K562 (cell line): ENCODE measurements at regions not wholly inside any gene's neighbourhood (a gene's known extent, or its start where the extent isn't known, plus 50 kb on each side); places are given as distances from the start of the nearest gene placed in this dataset.

Experiments
- ADNP ChIP-seq: fragments of 200-800 bp; sonication (Bioruptor generic); IDR thresholded peaks from 2 replicates; pipeline ENCODE4 v1.6.1; 2016; ENCODE audit warnings: missing genetic modification characterization, missing compliant biosample characterization
- CREB1 ChIP-seq, 2 experiments: sonication (generic) in 1 of 2; formaldehyde crosslinking in 1 of 2; IDR thresholded peaks; 2 replicates each; pipeline versions ENCODE4 v1.6.1 to v1.8.0; 2012 to 2022; ENCODE audit warnings: inconsistent platforms in 1 of 2, mild to moderate bottlenecking in 1 of 2, missing genetic modification reagents in 1 of 2, moderate library complexity in 1 of 2
- GATAD2B ChIP-seq: fragments of 450-650 bp; IDR thresholded peaks from 2 replicates; pipeline ENCODE4 v1.6.1; 2017; ENCODE audit warnings: mild to moderate bottlenecking, borderline replicate concordance
- GTF2A2 ChIP-seq: IDR thresholded peaks from 2 replicates; pipeline ENCODE4 v1.6.1; 2016; ENCODE audit warnings: mild to moderate bottlenecking, missing genetic modification characterization, missing compliant biosample characterization
- MAZ ChIP-seq, 2 experiments: fragments of 450-650 bp in 1 of 2; sonication (generic) in 1 of 2; formaldehyde crosslinking; IDR thresholded peaks in 1 of 2; conservative IDR thresholded peaks in 1 of 2; 2 replicates each; pipeline versions ENCODE4 v1.4.0 to v1.5.0; 2020; ENCODE audit warnings: mild to moderate bottlenecking in 1 of 2, missing genetic modification reagents in 1 of 2
- MNT ChIP-seq, 2 experiments: fragments of 450-650 bp; conservative IDR thresholded peaks; 2 replicates each; pipeline ENCODE4 v1.6.1; 2017; ENCODE audit warnings: mild to moderate bottlenecking in 2 of 2, moderate library complexity in 2 of 2
- NFIX ChIP-seq: fragments of 250-450 bp; sonication (Bioruptor Pico); IDR thresholded peaks from 2 replicates; pipeline ENCODE4 v1.4.0; 2020; ENCODE audit warnings: low read depth, mild to moderate bottlenecking, moderate library complexity
- NONO ChIP-seq, 2 experiments: fragments of 200-400 bp in 1 of 2; fragments of 450-650 bp in 1 of 2; formaldehyde crosslinking in 1 of 2; IDR thresholded peaks; 2 replicates each; pipeline ENCODE4 v1.6.1; 2017; ENCODE audit warnings: low read depth in 2 of 2, mild to moderate bottlenecking in 2 of 2, moderate library complexity in 2 of 2, low read length in 1 of 2
- PHTF2 ChIP-seq: fragments of 250-450 bp; sonication (Bioruptor Pico); IDR thresholded peaks from 2 replicates; pipeline ENCODE4 v1.5.0; 2021; ENCODE audit warnings: mild to moderate bottlenecking
- RUNX1 ChIP-seq: sonication (generic); IDR thresholded peaks from 2 replicates; pipeline ENCODE4 v1.6.1; 2016; ENCODE audit warnings: antibody characterized with exemption, low read depth
- SAFB ChIP-seq: fragments of 200-400 bp; formaldehyde crosslinking; IDR thresholded peaks from 2 replicates; pipeline ENCODE4 v1.6.1; 2017; ENCODE audit warnings: low read depth, low read length, borderline replicate concordance
- TAL1 ChIP-seq: fragments of 450-650 bp; IDR thresholded peaks from 2 replicates; pipeline ENCODE4 v1.6.1; 2016; ENCODE audit warnings: mild to moderate bottlenecking
- ZBTB2 ChIP-seq: fragments of 450-650 bp; IDR thresholded peaks from 2 replicates; pipeline ENCODE4 v1.6.1; 2016; ENCODE audit warnings: antibody characterized with exemption
- ZEB2 ChIP-seq: fragments of 450-650 bp; IDR thresholded peaks from 2 replicates; pipeline ENCODE4 v1.6.1; 2016
- ZNF507 ChIP-seq: conservative IDR thresholded peaks from 2 replicates; pipeline ENCODE4 v1.6.1; 2017; ENCODE audit warnings: missing genetic modification characterization, missing compliant biosample characterization
- ZNF717 ChIP-seq: fragments of 250-450 bp; sonication (Bioruptor Pico); IDR thresholded peaks from 2 replicates; pipeline ENCODE4 v1.5.0; 2021
- TF ChIP-seq, protein P1 (sequence below): IDR thresholded peaks from 3 replicates; pipeline ENCODE4 v1.6.1; 2011; ENCODE audit warnings: borderline replicate concordance, mild to moderate bottlenecking, moderate library complexity; ENCODE audit not compliant: insufficient read length; ENCODE audit errors: extremely low read depth
- TF ChIP-seq, protein P2 (sequence below): sonication (generic); formaldehyde crosslinking; IDR thresholded peaks from 2 replicates; pipeline ENCODE4 v1.8.0; 2022; ENCODE audit warnings: missing genetic modification reagents, mild to moderate bottlenecking, moderate library complexity, borderline replicate concordance

DNA sequence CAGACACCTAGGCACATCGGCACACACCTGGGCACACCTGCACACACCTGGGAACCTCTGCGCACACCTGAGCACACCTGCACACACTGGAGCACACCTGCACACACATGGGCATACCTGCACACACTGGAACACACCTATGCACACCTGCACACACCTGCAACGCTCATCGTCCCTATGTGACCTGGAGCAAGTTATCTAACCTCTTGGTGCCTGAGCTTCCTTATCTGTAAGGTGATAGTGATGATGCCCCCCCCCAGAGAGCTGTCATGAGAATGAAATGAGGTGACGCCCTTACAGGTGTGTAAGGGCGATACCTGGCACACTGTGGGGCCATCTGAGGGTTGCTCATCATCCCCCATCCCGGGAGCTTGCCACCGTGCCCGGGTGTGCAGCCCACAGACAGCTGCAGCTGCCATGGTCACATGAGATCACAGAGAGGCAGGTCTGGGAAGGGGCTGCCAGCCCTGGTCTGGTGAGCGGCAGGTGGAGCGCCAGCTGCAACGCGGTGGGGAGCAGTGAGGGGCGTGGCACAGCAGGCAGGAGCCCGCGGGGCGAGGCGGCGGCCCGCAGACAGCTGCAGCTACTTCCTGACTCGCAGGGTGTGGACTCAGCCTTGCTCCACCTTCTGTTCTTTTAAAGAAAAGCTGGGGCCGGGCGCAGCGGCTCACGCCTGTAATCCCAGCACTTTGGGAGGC lies 59.9 kb upstream of the FBRSL1 start (continued):
- TF ChIP-seq, protein P1, sequence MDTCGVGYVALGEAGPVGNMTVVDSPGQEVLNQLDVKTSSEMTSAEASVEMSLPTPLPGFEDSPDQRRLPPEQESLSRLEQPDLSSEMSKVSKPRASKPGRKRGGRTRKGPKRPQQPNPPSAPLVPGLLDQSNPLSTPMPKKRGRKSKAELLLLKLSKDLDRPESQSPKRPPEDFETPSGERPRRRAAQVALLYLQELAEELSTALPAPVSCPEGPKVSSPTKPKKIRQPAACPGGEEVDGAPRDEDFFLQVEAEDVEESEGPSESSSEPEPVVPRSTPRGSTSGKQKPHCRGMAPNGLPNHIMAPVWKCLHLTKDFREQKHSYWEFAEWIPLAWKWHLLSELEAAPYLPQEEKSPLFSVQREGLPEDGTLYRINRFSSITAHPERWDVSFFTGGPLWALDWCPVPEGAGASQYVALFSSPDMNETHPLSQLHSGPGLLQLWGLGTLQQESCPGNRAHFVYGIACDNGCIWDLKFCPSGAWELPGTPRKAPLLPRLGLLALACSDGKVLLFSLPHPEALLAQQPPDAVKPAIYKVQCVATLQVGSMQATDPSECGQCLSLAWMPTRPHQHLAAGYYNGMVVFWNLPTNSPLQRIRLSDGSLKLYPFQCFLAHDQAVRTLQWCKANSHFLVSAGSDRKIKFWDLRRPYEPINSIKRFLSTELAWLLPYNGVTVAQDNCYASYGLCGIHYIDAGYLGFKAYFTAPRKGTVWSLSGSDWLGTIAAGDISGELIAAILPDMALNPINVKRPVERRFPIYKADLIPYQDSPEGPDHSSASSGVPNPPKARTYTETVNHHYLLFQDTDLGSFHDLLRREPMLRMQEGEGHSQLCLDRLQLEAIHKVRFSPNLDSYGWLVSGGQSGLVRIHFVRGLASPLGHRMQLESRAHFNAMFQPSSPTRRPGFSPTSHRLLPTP, result no peak
- TF ChIP-seq GATAD2B, result no peak
- no peak for TF ChIP-seq CREB1 (IDR thresholded peaks at IDR 0.05)
- TF ChIP-seq CREB1 (CRISPR knock-in tag; IDR thresholded peaks at IDR 0.05), result no peak
- TF ChIP-seq NONO (IDR thresholded peaks at IDR 0.05; ENCODE audit: low read depth in 2 of 2, low read length in 1 of 2), result no peak
- TF ChIP-seq SAFB, result no peak
- TF ChIP-seq PHTF2 (CRISPR knock-in tag), result no peak
- TF ChIP-seq GTF2A2 (tag), result no peak
- TF ChIP-seq ADNP, result no peak
- TF ChIP-seq RUNX1, result no peak
- TF ChIP-seq ZBTB2, result no peak
- TF ChIP-seq TAL1, result no peak
- no peak for TF ChIP-seq MNT (conservative IDR thresholded peaks at IDR 0.05)
- TF ChIP-seq, protein P2, sequence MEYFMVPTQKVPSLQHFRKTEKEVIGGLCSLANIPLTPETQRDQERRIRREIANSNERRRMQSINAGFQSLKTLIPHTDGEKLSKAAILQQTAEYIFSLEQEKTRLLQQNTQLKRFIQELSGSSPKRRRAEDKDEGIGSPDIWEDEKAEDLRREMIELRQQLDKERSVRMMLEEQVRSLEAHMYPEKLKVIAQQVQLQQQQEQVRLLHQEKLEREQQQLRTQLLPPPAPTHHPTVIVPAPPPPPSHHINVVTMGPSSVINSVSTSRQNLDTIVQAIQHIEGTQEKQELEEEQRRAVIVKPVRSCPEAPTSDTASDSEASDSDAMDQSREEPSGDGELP, result peak; percentile 89
- TF ChIP-seq MAZ (CRISPR knock-in tag; conservative IDR thresholded peaks at IDR 0.05 in 1 of 2, IDR thresholded peaks at IDR 0.05 in 1 of 2), result 0 out of 4 replicates have a peak, but pooled peaks of 1 of the 2 experiments have one; percentile 9
- no peak for TF ChIP-seq NFIX (CRISPR knock-in tag)
- no peak for TF ChIP-seq ZNF507 (tag)
- no peak for TF ChIP-seq ZNF717 (CRISPR knock-in tag)
- peak; percentile 97 for TF ChIP-seq ZEB2
